Right atrium auricular region (tissue), 2 donors: ENCODE measurements at regions not wholly inside any gene's neighbourhood (a gene's known extent, or its start where the extent isn't known, plus 50 kb on each side); places are given as distances from the start of the nearest gene placed in this dataset.

ENCODE experiments used
- DNase-seq: peaks from one replicate; pipeline ENCODE4 v3.0.0-alpha.2; 2019; ENCODE audit warnings: low spot score
- H3K27ac ChIP-seq, 2 donors: fragments of 200-600 bp; sonication (generic); 1 replicate in 1 of 2; 2 replicates in 1 of 2; pipeline ENCODE4 v1.5.1; 2016 to 2019
- H3K27me3 ChIP-seq, 2 donors: fragments of 200-600 bp; sonication (generic); one replicate each; pipeline versions ENCODE4 v1.5.1 to v1.6.0; 2017 to 2019
- H3K36me3 ChIP-seq: fragments of 200-600 bp; sonication (generic); one replicate; pipeline ENCODE4 v1.5.1; 2016
- H3K4me1 ChIP-seq, 2 donors: fragments of 200-600 bp; sonication (generic); one replicate each; pipeline versions ENCODE4 v1.5.1 to v1.6.0; 2017 to 2019
- H3K4me3 ChIP-seq, 2 donors: fragments of 200-600 bp; sonication (generic); 1 replicate in 1 of 2; 2 replicates in 1 of 2; pipeline ENCODE4 v1.5.1; 2017 to 2019; ENCODE audit warnings: mild to moderate bottlenecking in 1 of 2, moderate library complexity in 1 of 2
- H3K9me3 ChIP-seq, 2 donors: fragments of 200-600 bp; sonication (generic); one replicate each; pipeline ENCODE4 v1.5.1; 2019
- TF ChIP-seq, protein P1 (sequence below), 2 donors: fragments of 200-600 bp; sonication (generic); IDR thresholded peaks; one replicate each; pipeline ENCODE4 v1.5.1; 2019; ENCODE audit warnings: antibody characterized with exemption in 2 of 2

GRCh38 chr2:101546376-101547058 is 71.6 kb upstream of the RFX8 start:
- Histone ChIP-seq H3K4me3 (no peak overlapping the region), H3K27me3 (no peaks in the 10 kb centered on the region), H3K27ac (no peak overlapping the region), H3K36me3 (no peaks in the 10 kb centered on the region), H3K9me3 (no peaks in the 10 kb centered on the region), H3K4me1 (no peaks in the 10 kb centered on the region)
- TF ChIP-seq, protein P1, sequence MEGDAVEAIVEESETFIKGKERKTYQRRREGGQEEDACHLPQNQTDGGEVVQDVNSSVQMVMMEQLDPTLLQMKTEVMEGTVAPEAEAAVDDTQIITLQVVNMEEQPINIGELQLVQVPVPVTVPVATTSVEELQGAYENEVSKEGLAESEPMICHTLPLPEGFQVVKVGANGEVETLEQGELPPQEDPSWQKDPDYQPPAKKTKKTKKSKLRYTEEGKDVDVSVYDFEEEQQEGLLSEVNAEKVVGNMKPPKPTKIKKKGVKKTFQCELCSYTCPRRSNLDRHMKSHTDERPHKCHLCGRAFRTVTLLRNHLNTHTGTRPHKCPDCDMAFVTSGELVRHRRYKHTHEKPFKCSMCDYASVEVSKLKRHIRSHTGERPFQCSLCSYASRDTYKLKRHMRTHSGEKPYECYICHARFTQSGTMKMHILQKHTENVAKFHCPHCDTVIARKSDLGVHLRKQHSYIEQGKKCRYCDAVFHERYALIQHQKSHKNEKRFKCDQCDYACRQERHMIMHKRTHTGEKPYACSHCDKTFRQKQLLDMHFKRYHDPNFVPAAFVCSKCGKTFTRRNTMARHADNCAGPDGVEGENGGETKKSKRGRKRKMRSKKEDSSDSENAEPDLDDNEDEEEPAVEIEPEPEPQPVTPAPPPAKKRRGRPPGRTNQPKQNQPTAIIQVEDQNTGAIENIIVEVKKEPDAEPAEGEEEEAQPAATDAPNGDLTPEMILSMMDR (IDR thresholded peaks at IDR 0.05): no peak
- no peak for DNase-seq

DNA sequence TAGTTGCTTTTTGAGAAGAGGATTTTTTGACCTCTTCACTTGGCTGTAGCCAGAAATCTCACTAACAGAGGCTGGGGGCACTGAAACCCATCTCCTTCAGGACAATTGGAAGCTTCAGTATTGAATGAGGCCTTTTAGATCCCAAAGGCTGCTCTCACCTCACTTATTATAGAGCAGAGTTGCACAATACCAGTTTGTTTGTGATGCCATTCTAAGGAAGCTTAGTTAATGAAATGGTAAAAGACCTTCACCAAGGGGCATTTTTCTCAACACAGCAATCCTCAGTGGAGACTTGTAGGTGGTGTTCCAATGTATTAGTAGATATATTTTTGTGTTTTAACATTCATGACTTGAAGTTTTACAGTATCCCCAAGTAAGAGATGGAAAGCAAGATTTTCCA is 71.0 kb upstream of the RFX8 start:
- Histone ChIP-seq H3K27me3 (no peaks in the 10 kb centered on the region), H3K27ac (no peak overlapping the region), H3K9me3 (no peaks in the 10 kb centered on the region), H3K4me1 (no peaks in the 10 kb centered on the region), H3K36me3 (no peaks in the 10 kb centered on the region), H3K4me3 (no peak overlapping the region)
- no peak for DNase-seq
- TF ChIP-seq, protein P1 (IDR thresholded peaks at IDR 0.05): no peak

DNA sequence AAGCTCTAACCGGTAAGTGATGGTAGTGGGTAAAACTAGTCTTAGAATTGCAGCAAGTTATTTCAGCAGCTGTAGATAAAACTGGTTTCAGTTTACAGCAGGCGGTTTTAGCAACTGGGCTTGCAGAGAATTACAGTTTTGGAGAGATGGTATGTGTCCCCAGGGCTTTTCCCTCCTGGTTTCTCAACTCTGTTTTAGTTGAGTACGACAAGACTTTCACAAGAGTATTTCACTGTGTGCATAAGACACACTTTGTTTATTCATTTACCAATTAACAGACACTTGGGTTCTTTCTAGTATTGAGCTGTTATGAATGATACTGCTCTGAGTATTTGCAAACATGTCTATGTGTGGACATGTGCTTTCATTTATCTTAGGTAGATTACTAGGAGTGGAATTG is 65.6 kb upstream of the RFX8 start:
- Histone ChIP-seq H3K9me3 (no peaks in the 10 kb centered on the region), H3K27me3 (no peaks in the 10 kb centered on the region), H3K4me1 (no peaks in the 10 kb centered on the region), H3K36me3 (no peaks in the 10 kb centered on the region), H3K4me3 (no peak overlapping the region), H3K27ac (no peak overlapping the region)
- TF ChIP-seq, protein P1 (IDR thresholded peaks at IDR 0.05): no peak
- DNase-seq: no peak

DNA sequence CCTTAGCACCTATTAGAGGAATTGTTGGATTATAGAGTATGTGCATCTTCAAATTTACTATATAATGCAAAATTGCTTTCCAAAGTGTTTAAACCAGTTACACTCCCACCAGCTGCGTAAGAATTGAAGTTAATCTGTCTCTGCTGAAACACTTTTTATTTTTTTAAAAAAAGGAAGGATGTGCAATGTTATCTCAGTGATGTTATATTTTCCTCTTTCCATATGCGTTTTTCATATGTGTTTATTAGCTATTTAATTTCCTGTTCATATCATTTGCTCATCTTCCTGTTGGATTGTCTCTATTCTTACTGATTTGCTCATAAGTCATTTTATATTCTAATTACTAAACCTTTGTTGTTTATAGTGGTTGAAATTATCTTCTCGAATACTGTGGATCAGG is 63.2 kb upstream of the RFX8 start:
- Histone ChIP-seq H3K36me3 (no peaks in the 10 kb centered on the region), H3K27me3 (no peaks in the 10 kb centered on the region), H3K4me1 (peaks cover 0 to 9% of the 10 kb centered on the region in 2 donors), H3K9me3 (no peaks in the 10 kb centered on the region), H3K27ac (no peak overlapping the region), H3K4me3 (no peak overlapping the region)
- no peak for DNase-seq
- TF ChIP-seq, protein P1 (IDR thresholded peaks at IDR 0.05): no peak

- no peaks in the 10 kb centered on the region for H3K36me3 ChIP-seq
- TF ChIP-seq, protein P1 (IDR thresholded peaks at IDR 0.05): no peak
- no peak for DNase-seq
- no peaks in the 10 kb centered on the region for H3K27me3 ChIP-seq
- peak overlapping the region; percentile 54 to 59 for H3K27ac ChIP-seq
- no peak overlapping the region for H3K4me3 ChIP-seq
- H3K4me1 ChIP-seq: peaks cover 0 to 9% of the 10 kb centered on the region in 2 donors
- no peaks in the 10 kb centered on the region for H3K9me3 ChIP-seq
These were observed 59.3 kb upstream of the RFX8 start for GRCh38 chr2:101534149-101534611.
